H1 (cell line): ENCODE measurements at regions not wholly inside any gene's neighbourhood (a gene's known extent, or its start where the extent isn't known, plus 50 kb on each side); places are given as distances from the start of the nearest gene placed in this dataset.

Source experiments
- GTF2F1 ChIP-seq: IDR thresholded peaks from 2 replicates; pipeline ENCODE4 v1.6.1; 2012; ENCODE audit warnings: low read depth, low read length, improper control_type of control experiment, borderline replicate concordance
- MAX ChIP-seq: IDR thresholded peaks from 2 replicates; pipeline ENCODE4 v1.6.1; 2012; ENCODE audit warnings: inconsistent platforms
- RNF2 ChIP-seq: fragments of 200-900, 300-1000 bp; sonication (generic); IDR thresholded peaks from 2 replicates; pipeline ENCODE4 v1.7.1; 2016; ENCODE audit warnings: borderline replicate concordance, low read depth, mild to moderate bottlenecking, antibody characterized with exemption, low read length; ENCODE audit not compliant: poor library complexity, severe bottlenecking; ENCODE audit errors: missing control alignments
- SIRT6 ChIP-seq: IDR thresholded peaks from one replicate; pipeline ENCODE4 v1.7.1; 2012; ENCODE audit warnings: low read length, inconsistent platforms

DNA sequence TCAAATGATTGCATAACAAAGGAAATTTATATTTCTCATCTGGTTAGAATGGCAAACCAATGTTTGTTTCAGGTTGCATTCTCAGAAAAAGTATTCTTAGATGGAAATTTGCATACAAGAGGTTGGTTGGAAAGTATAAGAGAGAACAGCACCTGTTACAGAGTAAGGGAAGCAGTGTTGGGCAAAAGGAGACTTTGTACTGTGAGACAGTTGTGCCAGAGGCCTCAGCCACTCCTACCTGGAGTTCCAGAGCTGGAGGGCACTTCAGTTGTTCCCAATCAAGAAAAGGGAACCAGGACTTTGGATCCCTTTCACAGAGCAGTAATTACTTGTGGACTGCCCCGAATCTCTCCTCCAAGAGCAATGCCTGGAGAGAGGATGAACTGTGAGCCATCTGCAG is 81.8 kb downstream of the SPRY2 start (continued):
- TF ChIP-seq RNF2 = no peak
- TF ChIP-seq MAX = no peak
- TF ChIP-seq GTF2F1 = no peak
- TF ChIP-seq SIRT6 = no peak
